GM23338 (cell line): ENCODE measurements at regions not wholly inside any gene's neighbourhood (a gene's known extent, or its start where the extent isn't known, plus 50 kb on each side); places are given as distances from the start of the nearest gene placed in this dataset.

Experiments
- CTCF ChIP-seq, 2 experiments: fragments of 200-600 bp in 1 of 2; sonication (generic) in 1 of 2; conservative IDR thresholded peaks; 2 replicates each; pipeline versions ENCODE4 v1.5.1 to v1.6.1; 2016 to 2017; ENCODE audit warnings: antibody characterized with exemption in 2 of 2, low read depth in 2 of 2, mild to moderate bottlenecking in 2 of 2, moderate library complexity in 1 of 2
- EZH2 ChIP-seq: fragments of 200-600 bp; sonication (generic); IDR thresholded peaks from one replicate; pipeline ENCODE4 v1.8.0; 2017; ENCODE audit warnings: antibody characterized with exemption, mild to moderate bottlenecking, low read depth; ENCODE audit not compliant: unreplicated experiment
- POLR2AphosphoS5 ChIP-seq: IDR thresholded peaks from 2 replicates; pipeline ENCODE4 v1.6.1; 2016; ENCODE audit warnings: antibody characterized with exemption, low read depth
- ZNF114 ChIP-seq: fragments of 250-450 bp; sonication (Bioruptor Pico); IDR thresholded peaks from 2 replicates; pipeline ENCODE4 v1.5.0; 2020; ENCODE audit warnings: mild to moderate bottlenecking, moderate library complexity
- TF ChIP-seq, protein P1 (sequence below): IDR thresholded peaks from one replicate; pipeline ENCODE4 v1.6.1; 2018; ENCODE audit warnings: antibody characterized with exemption; ENCODE audit not compliant: unreplicated experiment

DNA sequence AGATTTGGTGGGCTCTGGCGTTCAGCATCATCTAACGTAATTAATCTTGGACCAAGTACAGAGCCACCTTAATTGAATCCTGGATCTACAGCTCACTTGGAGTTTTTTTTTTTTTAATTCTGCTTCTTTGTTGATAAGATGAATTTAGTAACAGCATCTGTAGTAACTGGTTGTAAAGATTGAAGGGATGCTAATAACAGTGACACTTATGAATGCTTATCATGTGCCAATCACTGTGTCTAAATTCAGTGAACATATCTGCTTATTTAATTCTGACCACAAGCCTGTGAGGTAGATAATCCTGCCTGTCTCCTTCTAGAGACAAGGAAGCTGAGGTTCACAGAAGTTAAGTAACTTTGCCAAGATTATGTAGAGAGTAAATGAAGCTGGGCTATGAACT lies 408.0 kb downstream of the RWDD3 start:
- TF ChIP-seq CTCF (conservative IDR thresholded peaks at IDR 0.05; ENCODE audit: low read depth in 2 of 2) (no peak), ZNF114 (CRISPR knock-in tag) (no peak), POLR2AphosphoS5 (no peak), EZH2 (no peak)
- TF ChIP-seq, protein P1, sequence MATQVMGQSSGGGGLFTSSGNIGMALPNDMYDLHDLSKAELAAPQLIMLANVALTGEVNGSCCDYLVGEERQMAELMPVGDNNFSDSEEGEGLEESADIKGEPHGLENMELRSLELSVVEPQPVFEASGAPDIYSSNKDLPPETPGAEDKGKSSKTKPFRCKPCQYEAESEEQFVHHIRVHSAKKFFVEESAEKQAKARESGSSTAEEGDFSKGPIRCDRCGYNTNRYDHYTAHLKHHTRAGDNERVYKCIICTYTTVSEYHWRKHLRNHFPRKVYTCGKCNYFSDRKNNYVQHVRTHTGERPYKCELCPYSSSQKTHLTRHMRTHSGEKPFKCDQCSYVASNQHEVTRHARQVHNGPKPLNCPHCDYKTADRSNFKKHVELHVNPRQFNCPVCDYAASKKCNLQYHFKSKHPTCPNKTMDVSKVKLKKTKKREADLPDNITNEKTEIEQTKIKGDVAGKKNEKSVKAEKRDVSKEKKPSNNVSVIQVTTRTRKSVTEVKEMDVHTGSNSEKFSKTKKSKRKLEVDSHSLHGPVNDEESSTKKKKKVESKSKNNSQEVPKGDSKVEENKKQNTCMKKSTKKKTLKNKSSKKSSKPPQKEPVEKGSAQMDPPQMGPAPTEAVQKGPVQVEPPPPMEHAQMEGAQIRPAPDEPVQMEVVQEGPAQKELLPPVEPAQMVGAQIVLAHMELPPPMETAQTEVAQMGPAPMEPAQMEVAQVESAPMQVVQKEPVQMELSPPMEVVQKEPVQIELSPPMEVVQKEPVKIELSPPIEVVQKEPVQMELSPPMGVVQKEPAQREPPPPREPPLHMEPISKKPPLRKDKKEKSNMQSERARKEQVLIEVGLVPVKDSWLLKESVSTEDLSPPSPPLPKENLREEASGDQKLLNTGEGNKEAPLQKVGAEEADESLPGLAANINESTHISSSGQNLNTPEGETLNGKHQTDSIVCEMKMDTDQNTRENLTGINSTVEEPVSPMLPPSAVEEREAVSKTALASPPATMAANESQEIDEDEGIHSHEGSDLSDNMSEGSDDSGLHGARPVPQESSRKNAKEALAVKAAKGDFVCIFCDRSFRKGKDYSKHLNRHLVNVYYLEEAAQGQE = no peak
